ENCODE measurements at regions not wholly inside any gene's neighbourhood (a gene's known extent, or its start where the extent isn't known, plus 50 kb on each side); places are given as distances from the start of the nearest gene placed in this dataset.

DNA sequence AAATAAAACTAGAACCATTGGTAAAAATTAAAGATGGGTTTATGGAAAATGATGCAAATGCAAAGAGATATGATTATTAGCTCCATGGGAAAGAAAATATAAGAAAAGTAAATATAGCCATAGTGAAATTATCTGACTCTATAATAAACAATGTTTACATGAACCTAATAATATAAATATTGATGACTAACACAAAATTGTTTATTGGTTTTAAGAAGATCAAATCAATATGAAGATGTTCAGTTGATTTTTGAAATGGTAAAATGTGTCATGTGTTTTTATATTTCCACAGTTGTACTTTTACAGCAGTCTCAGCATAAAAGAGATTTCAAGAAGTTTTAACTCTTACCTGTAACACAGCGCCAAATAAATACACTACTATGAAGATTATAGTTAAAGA lies 114.0 kb downstream of the SLC41A2 start:
- no peak overlapping the region for H3K4me3 Mint-ChIP-seq
- TF ChIP-seq, protein P1, sequence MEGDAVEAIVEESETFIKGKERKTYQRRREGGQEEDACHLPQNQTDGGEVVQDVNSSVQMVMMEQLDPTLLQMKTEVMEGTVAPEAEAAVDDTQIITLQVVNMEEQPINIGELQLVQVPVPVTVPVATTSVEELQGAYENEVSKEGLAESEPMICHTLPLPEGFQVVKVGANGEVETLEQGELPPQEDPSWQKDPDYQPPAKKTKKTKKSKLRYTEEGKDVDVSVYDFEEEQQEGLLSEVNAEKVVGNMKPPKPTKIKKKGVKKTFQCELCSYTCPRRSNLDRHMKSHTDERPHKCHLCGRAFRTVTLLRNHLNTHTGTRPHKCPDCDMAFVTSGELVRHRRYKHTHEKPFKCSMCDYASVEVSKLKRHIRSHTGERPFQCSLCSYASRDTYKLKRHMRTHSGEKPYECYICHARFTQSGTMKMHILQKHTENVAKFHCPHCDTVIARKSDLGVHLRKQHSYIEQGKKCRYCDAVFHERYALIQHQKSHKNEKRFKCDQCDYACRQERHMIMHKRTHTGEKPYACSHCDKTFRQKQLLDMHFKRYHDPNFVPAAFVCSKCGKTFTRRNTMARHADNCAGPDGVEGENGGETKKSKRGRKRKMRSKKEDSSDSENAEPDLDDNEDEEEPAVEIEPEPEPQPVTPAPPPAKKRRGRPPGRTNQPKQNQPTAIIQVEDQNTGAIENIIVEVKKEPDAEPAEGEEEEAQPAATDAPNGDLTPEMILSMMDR (IDR thresholded peaks at IDR 0.05), result no peak
- H3K27me3 ChIP-seq (ENCODE audit: control insufficient read depth in 2 of 2, insufficient read depth in 2 of 2, low read length in 2 of 2), result peaks cover 0 to 2% of the 10 kb centered on the region in 2 donors

DNA sequence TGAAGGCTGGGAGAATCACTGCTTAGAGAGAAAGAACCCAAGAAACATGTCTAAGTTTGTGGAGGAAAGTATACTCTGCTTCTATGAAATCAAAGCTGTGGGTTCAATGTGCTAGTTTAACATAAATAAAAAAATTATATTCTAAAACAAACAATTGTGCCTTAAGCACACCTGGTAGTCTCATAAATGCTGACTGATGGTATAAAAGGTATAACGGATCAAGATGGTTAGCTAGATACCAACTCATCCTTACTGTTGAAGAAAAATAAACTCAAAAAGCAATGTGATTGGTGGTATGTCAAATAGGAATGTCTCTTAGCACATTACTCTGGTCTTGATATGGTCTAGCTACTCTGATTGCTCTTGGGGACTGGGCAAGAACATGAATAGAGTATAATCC lies 117.8 kb downstream of the SLC41A2 start:
- no peak overlapping the region for H3K4me3 Mint-ChIP-seq
- peaks cover 0 to 2% (median 0%) of the 10 kb centered on the region in 3 donors for H3K27me3 Mint-ChIP-seq (ENCODE audit: low read depth in 3 of 3)
- no CpG with 5 or more reads among the region's 1 CpG for WGBS (ENCODE audit: insufficient coverage)
- TF ChIP-seq, protein P1 (IDR thresholded peaks at IDR 0.05), result no peak
- no peak overlapping the region for H3K4me2 ChIP-seq (replicated peaks; ENCODE audit: extremely low read depth, low read length, poor library complexity, severe bottlenecking)
- H3K27me3 ChIP-seq (ENCODE audit: control insufficient read depth in 2 of 2, insufficient read depth in 2 of 2, low read length in 2 of 2), result no peaks in the 10 kb centered on the region
- no peaks in the 10 kb centered on the region for H4K20me1 ChIP-seq (ENCODE audit: insufficient read depth, low read length)
- H3K27ac Mint-ChIP-seq, result no peak overlapping the region
- no peaks in the 10 kb centered on the region for H3K9me3 Mint-ChIP-seq
- H3K9ac ChIP-seq (ENCODE audit: insufficient read depth, low read length, poor library complexity, severe bottlenecking), result no peak overlapping the region
- H3K79me2 ChIP-seq (ENCODE audit: insufficient read depth, low read length), result no peaks in the 10 kb centered on the region
- no peaks in the 10 kb centered on the region for H3K36me3 ChIP-seq (replicated peaks in 1 of 2; ENCODE audit: control insufficient read depth in 1 of 2, insufficient read depth in 2 of 2, low read length in 2 of 2)
- H3K4me1 ChIP-seq (ENCODE audit: control insufficient read depth in 1 of 2, insufficient read depth in 2 of 2, low read length in 2 of 2), result no peaks in the 10 kb centered on the region
- peaks cover 2% of the 10 kb centered on the region for H3K4me1 Mint-ChIP-seq
- DNase-seq, result no peak
- intact Hi-C loops (cut with micrococcal nuclease), result no loop called here
- no peak overlapping the region for H3K4me3 ChIP-seq (replicated peaks in 1 of 3; ENCODE audit: low read depth in 2 of 3, low read length in 3 of 3)
- no peaks in the 10 kb centered on the region for H3K9me3 ChIP-seq (replicated peaks in 1 of 2; ENCODE audit: control insufficient read depth in 1 of 2, insufficient read depth in 1 of 2, low read length in 2 of 2)
- no peak overlapping the region for H2AFZ ChIP-seq (ENCODE audit: insufficient read depth, low read depth, low read length, poor library complexity, severe bottlenecking)
- no peak overlapping the region for H3K27ac ChIP-seq (ENCODE audit: low read depth in 1 of 2, low read length in 2 of 2)
- H3K36me3 Mint-ChIP-seq, result no peaks in the 10 kb centered on the region

More for the DNA sequence above, 114.0 kb downstream of the SLC41A2 start:
- H3K9me3 ChIP-seq (replicated peaks in 1 of 2; ENCODE audit: control insufficient read depth in 1 of 2, insufficient read depth in 1 of 2, low read length in 2 of 2), result no peaks in the 10 kb centered on the region
- WGBS (ENCODE audit: insufficient coverage), result no CpG with 5 or more reads among the region's 1 CpG
- H2AFZ ChIP-seq (ENCODE audit: insufficient read depth, low read depth, low read length, poor library complexity, severe bottlenecking), result no peak overlapping the region
- H3K36me3 ChIP-seq (replicated peaks in 1 of 2; ENCODE audit: control insufficient read depth in 1 of 2, insufficient read depth in 2 of 2, low read length in 2 of 2), result no peaks in the 10 kb centered on the region
- no peaks in the 10 kb centered on the region for H3K79me2 ChIP-seq (ENCODE audit: insufficient read depth, low read length)
- no peak overlapping the region for H3K9ac ChIP-seq (ENCODE audit: insufficient read depth, low read length, poor library complexity, severe bottlenecking)
- H3K4me3 ChIP-seq (replicated peaks in 1 of 3; ENCODE audit: low read depth in 2 of 3, low read length in 3 of 3), result no peak overlapping the region
- Mint-ChIP-seq H3K27me3 (ENCODE audit: low read depth in 3 of 3) (peaks cover 0 to 6% (median 4%) of the 10 kb centered on the region in 3 donors), H3K9me3 (peaks cover 0 to 2% (median 0%) of the 10 kb centered on the region in 7 donors), H3K27ac (no peak overlapping the region), H3K36me3 (no peaks in the 10 kb centered on the region), H3K4me1 (peaks cover 2% of the 10 kb centered on the region)
- H3K27ac ChIP-seq (ENCODE audit: low read depth in 1 of 2, low read length in 2 of 2), result no peak overlapping the region
- DNase-seq, result no peak
- intact Hi-C loops (cut with micrococcal nuclease), result no loop called here
- no peaks in the 10 kb centered on the region for H4K20me1 ChIP-seq (ENCODE audit: insufficient read depth, low read length)
- H3K4me2 ChIP-seq (replicated peaks; ENCODE audit: extremely low read depth, low read length, poor library complexity, severe bottlenecking), result no peak overlapping the region
- no peaks in the 10 kb centered on the region for H3K4me1 ChIP-seq (ENCODE audit: control insufficient read depth in 1 of 2, insufficient read depth in 2 of 2, low read length in 2 of 2)
